Peyer's patch (tissue), 4 donors: ENCODE measurements at regions not wholly inside any gene's neighbourhood (a gene's known extent, or its start where the extent isn't known, plus 50 kb on each side); places are given as distances from the start of the nearest gene placed in this dataset.

ENCODE experiments used
- CTCF ChIP-seq, 6 experiments: fragments of 450-650 bp in 4 of 6; fragments of 200-600 bp in 2 of 6; sonication (generic) in 1 of 6; IDR thresholded peaks; one replicate each; pipeline ENCODE4 v1.5.1; 2017 to 2019; ENCODE audit warnings: antibody characterized with exemption in 6 of 6, mild to moderate bottlenecking in 3 of 6, moderate library complexity in 1 of 6
- POLR2A ChIP-seq, 2 donors: fragments of 450-650 bp; IDR thresholded peaks; one replicate each; pipeline ENCODE4 v1.5.1; 2017; ENCODE audit warnings: antibody characterized with exemption in 2 of 2, mild to moderate bottlenecking in 2 of 2, moderate library complexity in 2 of 2

GRCh38 chr17:77803726-77804125 lies 154.8 kb upstream of the TNRC6C start:
- TF ChIP-seq POLR2A (IDR thresholded peaks at IDR 0.05) (no peak), CTCF (IDR thresholded peaks at IDR 0.05) (no peak)
